Lower leg skin (tissue), 3 donors: ENCODE measurements at regions not wholly inside any gene's neighbourhood (a gene's known extent, or its start where the extent isn't known, plus 50 kb on each side); places are given as distances from the start of the nearest gene placed in this dataset.

ENCODE experiments used
- POLR2A ChIP-seq, 2 donors: fragments of 450-650 bp; IDR thresholded peaks; one replicate each; pipeline ENCODE4 v1.6.1; 2016 to 2017; ENCODE audit warnings: antibody characterized with exemption in 2 of 2, mild to moderate bottlenecking in 1 of 2, moderate library complexity in 1 of 2
- TF ChIP-seq, protein P1 (sequence below), 3 donors: fragments of 450-650 bp; IDR thresholded peaks; one replicate each; pipeline ENCODE4 v1.5.1; 2016; ENCODE audit warnings: antibody characterized with exemption in 3 of 3, mild to moderate bottlenecking in 3 of 3, moderate library complexity in 2 of 3

DNA sequence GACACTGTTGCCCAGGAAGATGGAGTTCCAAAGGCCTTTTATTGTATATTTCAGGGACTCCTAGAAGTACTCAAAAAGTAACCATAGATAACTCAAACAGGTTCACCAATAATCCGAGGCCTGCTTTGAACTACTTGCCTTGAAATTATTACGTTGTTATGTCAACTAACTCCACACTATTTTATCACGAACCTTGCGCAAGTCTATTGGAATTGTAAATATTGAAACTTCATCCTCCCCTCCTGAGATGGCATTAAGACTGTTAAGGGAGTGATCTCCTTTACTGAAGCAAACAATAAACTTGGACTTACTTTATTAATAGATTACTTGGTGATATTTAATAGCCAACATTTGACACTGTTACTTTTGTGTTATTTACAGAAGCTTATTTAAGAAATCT lies 199.6 kb upstream of the GADL1 start:
- TF ChIP-seq, protein P1, sequence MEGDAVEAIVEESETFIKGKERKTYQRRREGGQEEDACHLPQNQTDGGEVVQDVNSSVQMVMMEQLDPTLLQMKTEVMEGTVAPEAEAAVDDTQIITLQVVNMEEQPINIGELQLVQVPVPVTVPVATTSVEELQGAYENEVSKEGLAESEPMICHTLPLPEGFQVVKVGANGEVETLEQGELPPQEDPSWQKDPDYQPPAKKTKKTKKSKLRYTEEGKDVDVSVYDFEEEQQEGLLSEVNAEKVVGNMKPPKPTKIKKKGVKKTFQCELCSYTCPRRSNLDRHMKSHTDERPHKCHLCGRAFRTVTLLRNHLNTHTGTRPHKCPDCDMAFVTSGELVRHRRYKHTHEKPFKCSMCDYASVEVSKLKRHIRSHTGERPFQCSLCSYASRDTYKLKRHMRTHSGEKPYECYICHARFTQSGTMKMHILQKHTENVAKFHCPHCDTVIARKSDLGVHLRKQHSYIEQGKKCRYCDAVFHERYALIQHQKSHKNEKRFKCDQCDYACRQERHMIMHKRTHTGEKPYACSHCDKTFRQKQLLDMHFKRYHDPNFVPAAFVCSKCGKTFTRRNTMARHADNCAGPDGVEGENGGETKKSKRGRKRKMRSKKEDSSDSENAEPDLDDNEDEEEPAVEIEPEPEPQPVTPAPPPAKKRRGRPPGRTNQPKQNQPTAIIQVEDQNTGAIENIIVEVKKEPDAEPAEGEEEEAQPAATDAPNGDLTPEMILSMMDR (IDR thresholded peaks at IDR 0.05): no peak
- no peak for TF ChIP-seq POLR2A (IDR thresholded peaks at IDR 0.05)
